Gastrocnemius medialis (tissue), 4 donors: ENCODE measurements at regions not wholly inside any gene's neighbourhood (a gene's known extent, or its start where the extent isn't known, plus 50 kb on each side); places are given as distances from the start of the nearest gene placed in this dataset.

Experiments
- ATAC-seq, 2 donors: fragments of 150-250 bp; one replicate each; pipeline ENCODE4 v1.9.1; 2016
- DNase-seq, 2 donors: peaks; one replicate each; pipeline ENCODE4 v3.0.0-alpha.2; 2019
- H3K27ac ChIP-seq, 4 donors: fragments of 200-600 bp; sonication (generic); 1 replicate in 1 of 4; 2 replicates in 3 of 4; pipeline ENCODE4 v1.5.1; 2016 to 2018; ENCODE audit warnings: mild to moderate bottlenecking in 2 of 4, moderate library complexity in 1 of 4
- H3K27me3 ChIP-seq, 3 donors: fragments of 200-600 bp; sonication (generic) in 2 of 3; 1 replicate in 1 of 3; 2 replicates in 2 of 3; pipeline versions ENCODE4 v1.5.1 to v1.6.0; 2016 to 2019; ENCODE audit warnings: mild to moderate bottlenecking in 1 of 3, moderate library complexity in 1 of 3
- H3K36me3 ChIP-seq, 2 donors: fragments of 200-600 bp; sonication (generic) in 1 of 2; one replicate each; pipeline ENCODE4 v1.5.1; 2017 to 2018
- H3K4me1 ChIP-seq, 2 donors: fragments of 200-600 bp; sonication (generic) in 1 of 2; one replicate each; pipeline ENCODE4 v1.5.1; 2016 to 2017; ENCODE audit warnings: mild to moderate bottlenecking in 2 of 2
- H3K4me3 ChIP-seq, 4 donors: fragments of 200-600 bp; sonication (generic) in 3 of 4; 1 replicate in 1 of 4; 2 replicates in 3 of 4; pipeline ENCODE4 v1.5.1; 2016 to 2019; ENCODE audit warnings: mild to moderate bottlenecking in 2 of 4
- H3K9me3 ChIP-seq, 3 donors: fragments of 200-600 bp; sonication (generic) in 2 of 3; 1 replicate in 1 of 3; 2 replicates in 2 of 3; pipeline ENCODE4 v1.5.1; 2016 to 2019
- POLR2A ChIP-seq, 2 donors: fragments of 450-650 bp; IDR thresholded peaks; one replicate each; pipeline ENCODE4 v1.6.1; 2017; ENCODE audit warnings: antibody characterized with exemption in 2 of 2, mild to moderate bottlenecking in 2 of 2, moderate library complexity in 2 of 2
- in situ Hi-C, 4 donors: fragments of 200-750 bp; cut with MboI; loops; one replicate each; pipeline versions ENCODE4 v1.15.0 to v1.8.0; 2017; ENCODE audit warnings: low sequenced_read_pairs in 4 of 4
- intact Hi-C: fragments of 100-400 bp; cut with DNase I; formaldehyde crosslinking; loops from one replicate; pipeline ENCODE4 v1.15.1; 2023; ENCODE audit warnings: low total_unique reads
- TF ChIP-seq, protein P1 (sequence below), 5 experiments: fragments of 450-650 bp in 3 of 5; fragments of 200-600 bp in 2 of 5; sonication (generic) in 2 of 5; IDR thresholded peaks in 4 of 5; conservative IDR thresholded peaks in 1 of 5; 1 replicate in 4 of 5; 2 replicates in 1 of 5; pipeline ENCODE4 v1.5.1; 2016 to 2019; ENCODE audit warnings: antibody characterized with exemption in 5 of 5, mild to moderate bottlenecking in 3 of 5, moderate library complexity in 3 of 5

DNA sequence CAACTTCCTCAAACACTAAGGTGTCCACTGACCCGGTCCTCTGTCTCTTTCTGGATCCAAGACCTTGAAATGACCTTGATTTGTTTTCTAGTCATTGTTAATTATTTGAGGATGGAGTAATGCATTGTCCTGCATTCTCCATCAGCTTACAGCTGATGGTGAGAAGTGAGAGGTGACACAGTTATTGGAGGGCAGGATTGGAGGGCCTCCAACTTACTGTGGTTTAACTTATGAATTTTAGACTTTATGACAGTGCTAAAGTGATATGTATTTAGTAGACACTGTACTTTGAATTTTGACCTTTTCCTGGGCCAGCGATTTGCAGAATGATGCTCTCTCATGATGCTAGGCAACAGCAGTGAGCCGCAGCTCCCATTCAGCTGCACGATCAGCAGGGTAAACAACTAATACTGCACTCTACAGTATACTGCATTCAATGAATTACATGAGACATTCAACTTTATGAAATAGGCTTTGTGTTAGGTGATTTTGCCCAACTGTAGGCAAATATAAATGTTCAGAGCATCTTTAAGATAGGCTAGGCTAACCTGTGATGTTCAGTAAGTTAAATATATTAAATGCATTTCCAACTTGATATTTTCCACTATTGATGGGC is 200.0 kb upstream of the MEX3C start:
- H3K27me3 ChIP-seq: no peaks in the 10 kb centered on the region
- no peaks in the 10 kb centered on the region for H3K9me3 ChIP-seq
- TF ChIP-seq, protein P1, sequence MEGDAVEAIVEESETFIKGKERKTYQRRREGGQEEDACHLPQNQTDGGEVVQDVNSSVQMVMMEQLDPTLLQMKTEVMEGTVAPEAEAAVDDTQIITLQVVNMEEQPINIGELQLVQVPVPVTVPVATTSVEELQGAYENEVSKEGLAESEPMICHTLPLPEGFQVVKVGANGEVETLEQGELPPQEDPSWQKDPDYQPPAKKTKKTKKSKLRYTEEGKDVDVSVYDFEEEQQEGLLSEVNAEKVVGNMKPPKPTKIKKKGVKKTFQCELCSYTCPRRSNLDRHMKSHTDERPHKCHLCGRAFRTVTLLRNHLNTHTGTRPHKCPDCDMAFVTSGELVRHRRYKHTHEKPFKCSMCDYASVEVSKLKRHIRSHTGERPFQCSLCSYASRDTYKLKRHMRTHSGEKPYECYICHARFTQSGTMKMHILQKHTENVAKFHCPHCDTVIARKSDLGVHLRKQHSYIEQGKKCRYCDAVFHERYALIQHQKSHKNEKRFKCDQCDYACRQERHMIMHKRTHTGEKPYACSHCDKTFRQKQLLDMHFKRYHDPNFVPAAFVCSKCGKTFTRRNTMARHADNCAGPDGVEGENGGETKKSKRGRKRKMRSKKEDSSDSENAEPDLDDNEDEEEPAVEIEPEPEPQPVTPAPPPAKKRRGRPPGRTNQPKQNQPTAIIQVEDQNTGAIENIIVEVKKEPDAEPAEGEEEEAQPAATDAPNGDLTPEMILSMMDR (IDR thresholded peaks at IDR 0.05 in 4 of 5, conservative IDR thresholded peaks at IDR 0.05 in 1 of 5): no peak
- TF ChIP-seq POLR2A (IDR thresholded peaks at IDR 0.05): no peak
- no peaks in the 10 kb centered on the region for H3K4me1 ChIP-seq
- intact Hi-C loops: no loop called here
- DNase-seq: no peak
- no peak overlapping the region for H3K4me3 ChIP-seq
- no peaks in the 10 kb centered on the region for H3K36me3 ChIP-seq
- H3K27ac ChIP-seq: no peak overlapping the region
- ATAC-seq: no peak
- in situ Hi-C loops: loop anchor here (25.0 kb wide), 1 partner anchor 285 kb away; no protein-coding TSS in a partner anchor

DNA sequence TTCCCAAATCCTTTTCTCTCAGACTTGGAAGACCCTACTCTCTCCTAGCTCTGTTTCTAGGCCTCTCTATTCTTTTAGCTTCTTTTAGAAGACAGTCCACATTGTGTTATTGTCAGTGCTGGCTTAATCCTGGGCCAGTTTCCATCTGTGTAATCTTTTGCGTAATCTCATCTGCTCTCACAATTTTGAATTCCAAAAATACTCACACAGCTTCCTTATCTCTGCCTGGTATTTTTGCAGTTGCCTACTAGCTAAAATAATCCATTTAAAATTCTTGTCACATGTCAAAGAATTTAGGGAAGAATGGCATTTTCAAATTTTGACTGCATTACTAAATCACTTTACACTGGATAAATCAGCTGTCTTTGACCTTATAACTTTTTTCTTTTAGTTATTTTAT is 200.6 kb upstream of the MEX3C start:
- Histone ChIP-seq H3K4me3 (no peak overlapping the region), H3K36me3 (no peaks in the 10 kb centered on the region), H3K9me3 (no peaks in the 10 kb centered on the region), H3K4me1 (no peaks in the 10 kb centered on the region), H3K27ac (no peak overlapping the region), H3K27me3 (no peaks in the 10 kb centered on the region)
- DNase-seq: no peak
- in situ Hi-C loops: loop anchor here (25.0 kb wide), 1 partner anchor 286 kb away; no protein-coding TSS in a partner anchor
- no peak for ATAC-seq
- TF ChIP-seq, protein P1 (IDR thresholded peaks at IDR 0.05 in 4 of 5, conservative IDR thresholded peaks at IDR 0.05 in 1 of 5): no peak
- TF ChIP-seq POLR2A (IDR thresholded peaks at IDR 0.05): no peak
- intact Hi-C loops: no loop called here

DNA sequence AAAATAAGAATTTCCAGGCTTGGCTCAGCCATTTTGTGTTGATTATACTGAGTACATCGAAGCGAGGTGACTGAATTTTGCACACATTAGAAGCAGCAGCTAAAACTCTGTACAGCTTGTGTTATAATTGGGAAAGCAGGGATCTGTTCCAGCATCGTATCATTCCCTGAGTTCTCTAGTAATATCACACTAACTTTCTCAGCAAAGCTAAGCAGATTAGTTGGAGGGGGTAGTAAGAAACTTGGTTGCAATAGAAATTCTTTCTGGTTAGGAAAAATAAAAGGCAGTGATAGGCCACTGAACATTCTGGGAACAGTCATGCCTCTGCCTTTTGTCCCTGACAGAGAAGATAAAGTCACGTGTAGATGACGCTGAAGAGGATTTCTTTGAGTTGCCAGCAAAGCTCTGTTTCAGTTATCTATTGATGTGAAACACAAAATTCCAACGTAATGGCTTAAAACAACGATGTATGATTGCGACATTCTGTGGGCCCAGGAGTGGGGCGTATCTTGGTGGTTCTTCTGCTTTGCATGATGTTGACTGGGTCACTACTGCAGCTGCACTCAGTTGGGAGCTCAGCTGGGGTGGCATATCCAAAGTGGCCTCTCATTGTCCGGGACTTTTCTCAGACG is 202.1 kb upstream of the MEX3C start:
- H3K27me3 ChIP-seq: no peaks in the 10 kb centered on the region
- H3K9me3 ChIP-seq: no peaks in the 10 kb centered on the region
- H3K36me3 ChIP-seq: no peaks in the 10 kb centered on the region
- no peaks in the 10 kb centered on the region for H3K4me1 ChIP-seq
- TF ChIP-seq POLR2A (IDR thresholded peaks at IDR 0.05): no peak
- TF ChIP-seq, protein P1 (IDR thresholded peaks at IDR 0.05 in 4 of 5, conservative IDR thresholded peaks at IDR 0.05 in 1 of 5): no peak
- H3K4me3 ChIP-seq: no peak overlapping the region
- intact Hi-C loops (no loop called here), in situ Hi-C loops (loop anchor here (25.0 kb wide), 1 partner anchor 287 kb away; no protein-coding TSS in a partner anchor)
- H3K27ac ChIP-seq: no peak overlapping the region
- no peak for ATAC-seq
- no peak for DNase-seq

DNA sequence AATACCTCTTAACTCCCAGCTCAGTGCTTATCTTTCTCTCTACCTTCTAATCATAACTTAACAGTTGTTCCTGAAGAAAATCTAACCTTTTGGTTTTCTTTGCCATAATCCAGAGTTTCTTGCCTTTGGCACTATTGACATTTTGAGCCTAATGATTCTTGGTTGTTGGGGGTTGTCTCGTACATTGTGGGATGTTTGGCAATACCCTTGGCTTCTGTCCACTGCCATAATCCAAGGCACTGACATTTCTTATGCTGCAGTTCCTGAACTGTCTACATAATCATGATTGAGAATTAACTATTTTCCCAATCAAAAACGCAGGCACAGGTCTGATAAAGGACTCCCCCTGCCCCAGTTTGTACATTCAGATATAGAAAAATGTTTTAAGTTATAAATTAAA is 203.2 kb upstream of the MEX3C start:
- H3K36me3 ChIP-seq: no peaks in the 10 kb centered on the region
- no peak for DNase-seq
- H3K4me3 ChIP-seq: no peak overlapping the region
- no peak for TF ChIP-seq POLR2A (IDR thresholded peaks at IDR 0.05)
- TF ChIP-seq, protein P1 (IDR thresholded peaks at IDR 0.05 in 4 of 5, conservative IDR thresholded peaks at IDR 0.05 in 1 of 5): no peak
- in situ Hi-C loops: no loop called here
- H3K27ac ChIP-seq: no peak overlapping the region
- no peaks in the 10 kb centered on the region for H3K27me3 ChIP-seq
- H3K4me1 ChIP-seq: no peaks in the 10 kb centered on the region
- intact Hi-C loops: no loop called here
- no peaks in the 10 kb centered on the region for H3K9me3 ChIP-seq
- no peak for ATAC-seq
